Testis (tissue), 2 donors: ENCODE measurements at regions not wholly inside any gene's neighbourhood (a gene's known extent, or its start where the extent isn't known, plus 50 kb on each side); places are given as distances from the start of the nearest gene placed in this dataset.

ENCODE experiments used
- POLR2A ChIP-seq: fragments of 450-650 bp; IDR thresholded peaks from one replicate; pipeline ENCODE4 v1.6.1; 2017; ENCODE audit warnings: antibody characterized with exemption, mild to moderate bottlenecking, moderate library complexity
- TF ChIP-seq, protein P1 (sequence below), 3 experiments: fragments of 450-650 bp in 2 of 3; fragments of 200-600 bp in 1 of 3; sonication (generic) in 1 of 3; IDR thresholded peaks; one replicate each; pipeline ENCODE4 v1.5.1; 2016 to 2019; ENCODE audit warnings: antibody characterized with exemption in 3 of 3, mild to moderate bottlenecking in 2 of 3, moderate library complexity in 1 of 3

DNA sequence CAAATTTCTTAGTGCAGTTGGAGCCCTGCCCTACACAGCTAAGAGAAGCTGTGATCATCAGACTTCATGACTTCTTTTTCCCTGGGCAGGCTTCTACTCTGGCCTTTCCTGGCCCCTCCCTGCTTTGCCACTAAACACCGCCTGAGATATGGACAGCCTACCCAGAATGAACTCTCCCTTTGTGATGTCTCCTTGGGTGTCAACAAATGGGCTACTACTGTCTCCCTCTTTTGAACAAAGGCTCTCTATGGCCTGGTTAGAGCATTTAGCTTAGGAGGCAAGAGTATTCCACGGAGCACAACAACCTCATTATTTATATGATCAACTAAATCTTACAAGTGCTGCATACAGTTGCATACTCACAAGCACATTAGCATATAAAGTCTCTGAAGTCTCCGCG is 127.6 kb upstream of the HCCS start:
- TF ChIP-seq POLR2A = no peak
- TF ChIP-seq, protein P1, sequence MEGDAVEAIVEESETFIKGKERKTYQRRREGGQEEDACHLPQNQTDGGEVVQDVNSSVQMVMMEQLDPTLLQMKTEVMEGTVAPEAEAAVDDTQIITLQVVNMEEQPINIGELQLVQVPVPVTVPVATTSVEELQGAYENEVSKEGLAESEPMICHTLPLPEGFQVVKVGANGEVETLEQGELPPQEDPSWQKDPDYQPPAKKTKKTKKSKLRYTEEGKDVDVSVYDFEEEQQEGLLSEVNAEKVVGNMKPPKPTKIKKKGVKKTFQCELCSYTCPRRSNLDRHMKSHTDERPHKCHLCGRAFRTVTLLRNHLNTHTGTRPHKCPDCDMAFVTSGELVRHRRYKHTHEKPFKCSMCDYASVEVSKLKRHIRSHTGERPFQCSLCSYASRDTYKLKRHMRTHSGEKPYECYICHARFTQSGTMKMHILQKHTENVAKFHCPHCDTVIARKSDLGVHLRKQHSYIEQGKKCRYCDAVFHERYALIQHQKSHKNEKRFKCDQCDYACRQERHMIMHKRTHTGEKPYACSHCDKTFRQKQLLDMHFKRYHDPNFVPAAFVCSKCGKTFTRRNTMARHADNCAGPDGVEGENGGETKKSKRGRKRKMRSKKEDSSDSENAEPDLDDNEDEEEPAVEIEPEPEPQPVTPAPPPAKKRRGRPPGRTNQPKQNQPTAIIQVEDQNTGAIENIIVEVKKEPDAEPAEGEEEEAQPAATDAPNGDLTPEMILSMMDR (IDR thresholded peaks at IDR 0.05) = no peak
